Smooth muscle cell (in vitro differentiated cells): ENCODE measurements at regions not wholly inside any gene's neighbourhood (a gene's known extent, or its start where the extent isn't known, plus 50 kb on each side); places are given as distances from the start of the nearest gene placed in this dataset.

ENCODE experiments used
- DNase-seq: peaks from one replicate; lab custom pipeline; 2025; ENCODE audit not compliant: unreplicated experiment; lab: John Stamatoyannopoulos, UW
- H2AFZ ChIP-seq: fragments of 200-600 bp; sonication (generic); 2 replicates; pipeline ENCODE4 v1.6.0; 2016; ENCODE audit warnings: antibody characterized with exemption, low read depth, mild to moderate bottlenecking
- H3F3A ChIP-seq: fragments of 200-600 bp; sonication (generic); 2 replicates; pipeline ENCODE4 v1.6.0; 2017; ENCODE audit warnings: antibody characterized with exemption, low read depth
- H3K27ac ChIP-seq: fragments of 200-600 bp; sonication (generic); 2 replicates; pipeline ENCODE4 v1.5.1; 2016; ENCODE audit warnings: low read depth, mild to moderate bottlenecking
- H3K27me3 ChIP-seq: fragments of 200-600 bp; sonication (generic); 2 replicates; pipeline ENCODE4 v1.6.1; 2016; ENCODE audit warnings: low read depth, mild to moderate bottlenecking
- H3K36me3 ChIP-seq: fragments of 200-600 bp; sonication (generic); 2 replicates; pipeline ENCODE4 v1.5.1; 2016; ENCODE audit warnings: low read depth
- H3K4me1 ChIP-seq: fragments of 200-600 bp; sonication (generic); 2 replicates; pipeline ENCODE4 v1.5.1; 2016; ENCODE audit warnings: low read depth
- H3K4me2 ChIP-seq: fragments of 200-600 bp; sonication (generic); 2 replicates; pipeline ENCODE4 v1.6.0; 2016; ENCODE audit warnings: mild to moderate bottlenecking
- H3K4me3 ChIP-seq: fragments of 200-600 bp; sonication (generic); 2 replicates; pipeline ENCODE4 v1.5.1; 2016; ENCODE audit warnings: mild to moderate bottlenecking
- H3K79me2 ChIP-seq: fragments of 200-600 bp; sonication (generic); 2 replicates; pipeline ENCODE4 v1.6.0; 2016; ENCODE audit warnings: low read depth, mild to moderate bottlenecking
- H3K9ac ChIP-seq: fragments of 200-600 bp; sonication (generic); 2 replicates; pipeline ENCODE4 v1.6.0; 2016; ENCODE audit warnings: low read depth
- H3K9me3 ChIP-seq: fragments of 200-600 bp; sonication (generic); replicated peaks from 2 replicates; pipeline ENCODE4 v1.5.1; 2016; ENCODE audit warnings: low read depth
- H4K20me1 ChIP-seq: fragments of 200-600 bp; sonication (generic); 2 replicates; pipeline ENCODE4 v1.6.0; 2016; ENCODE audit warnings: low read depth
- CTCF ChIP-seq: fragments of 200-600 bp; sonication (generic); IDR thresholded peaks from 2 replicates; pipeline ENCODE4 v1.5.1; 2017; ENCODE audit warnings: borderline replicate concordance, mild to moderate bottlenecking, antibody characterized with exemption; ENCODE audit not compliant: insufficient read depth, poor library complexity, severe bottlenecking
- WGBS: methylation state at CpG from one replicate; pipeline ENCODE4 v1.1.7; 2016; ENCODE audit warnings: low lambda C conversion rate; 5-methylcytosine and 5-hydroxymethylcytosine counted together

GRCh38 chr17:12222392-12222791 is 201.7 kb downstream of the MAP2K4 start:
- DNase-seq: no peak
- no peaks in the 10 kb centered on the region for H3K79me2 ChIP-seq
- no peak overlapping the region for H2AFZ ChIP-seq
- no peaks in the 10 kb centered on the region for H3K9me3 ChIP-seq
- WGBS: 84% methylated on average over 4 of the region's 4 CpGs
- H3K36me3 ChIP-seq: no peaks in the 10 kb centered on the region
- H3K4me2 ChIP-seq: no peak overlapping the region
- H3K9ac ChIP-seq: no peak overlapping the region
- no peak overlapping the region for H3K27ac ChIP-seq
- no peak overlapping the region for H3K4me3 ChIP-seq
- H3F3A ChIP-seq: no peaks in the 10 kb centered on the region
- TF ChIP-seq CTCF: no peak
- no peaks in the 10 kb centered on the region for H3K4me1 ChIP-seq
- peaks cover 11% of the 10 kb centered on the region for H3K27me3 ChIP-seq
- no peaks in the 10 kb centered on the region for H4K20me1 ChIP-seq

- Histone ChIP-seq H3F3A (no peaks in the 10 kb centered on the region), H3K27me3 (peaks cover 3% of the 10 kb centered on the region), H3K4me3 (no peak overlapping the region), H3K4me2 (peak overlapping the region; percentile 35), H3K9ac (no peak overlapping the region), H4K20me1 (no peaks in the 10 kb centered on the region), H3K4me1 (no peaks in the 10 kb centered on the region), H3K27ac (peak overlapping the region; percentile 2), H3K79me2 (no peaks in the 10 kb centered on the region), H3K36me3 (no peaks in the 10 kb centered on the region), H3K9me3 (no peaks in the 10 kb centered on the region), H2AFZ (peak overlapping the region; percentile 11)
- WGBS: 49% methylated on average over 7 of the region's 7 CpGs
- TF ChIP-seq CTCF: no peak
- DNase-seq: no peak
Observed at GRCh38 chr17:12227547-12227946, 206.9 kb downstream of the MAP2K4 start.

DNA sequence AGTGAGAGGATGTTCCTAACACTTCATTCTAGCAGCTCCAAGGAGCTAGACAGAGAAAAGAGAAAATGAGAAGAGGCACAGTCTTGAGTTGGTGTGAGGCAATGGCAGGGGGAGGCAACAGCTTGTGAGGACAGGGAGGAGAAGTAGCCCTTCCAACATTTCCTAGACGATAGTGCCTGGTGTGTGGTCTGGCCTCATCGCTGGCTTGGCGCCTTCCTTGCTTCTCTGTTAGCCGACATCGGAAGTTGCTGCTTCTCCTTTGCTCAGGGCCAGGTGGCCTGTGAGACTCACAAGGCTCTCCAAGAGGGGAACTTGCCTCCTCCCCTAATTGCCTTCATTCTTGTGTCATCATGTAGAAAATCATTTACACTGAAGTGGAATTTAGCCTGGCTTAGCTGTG is 208.7 kb downstream of the MAP2K4 start:
- Histone ChIP-seq H3K27me3 (no peaks in the 10 kb centered on the region), H3K9ac (no peak overlapping the region), H3K4me2 (no peak overlapping the region), H3K9me3 (no peaks in the 10 kb centered on the region), H2AFZ (no peak overlapping the region), H3K36me3 (no peaks in the 10 kb centered on the region), H3K4me1 (no peaks in the 10 kb centered on the region), H4K20me1 (no peaks in the 10 kb centered on the region), H3K79me2 (no peaks in the 10 kb centered on the region), H3K4me3 (no peak overlapping the region), H3K27ac (no peak overlapping the region), H3F3A (no peaks in the 10 kb centered on the region)
- TF ChIP-seq CTCF: no peak
- 94% methylated on average over 5 of the region's 5 CpGs for WGBS
- no peak for DNase-seq

DNA sequence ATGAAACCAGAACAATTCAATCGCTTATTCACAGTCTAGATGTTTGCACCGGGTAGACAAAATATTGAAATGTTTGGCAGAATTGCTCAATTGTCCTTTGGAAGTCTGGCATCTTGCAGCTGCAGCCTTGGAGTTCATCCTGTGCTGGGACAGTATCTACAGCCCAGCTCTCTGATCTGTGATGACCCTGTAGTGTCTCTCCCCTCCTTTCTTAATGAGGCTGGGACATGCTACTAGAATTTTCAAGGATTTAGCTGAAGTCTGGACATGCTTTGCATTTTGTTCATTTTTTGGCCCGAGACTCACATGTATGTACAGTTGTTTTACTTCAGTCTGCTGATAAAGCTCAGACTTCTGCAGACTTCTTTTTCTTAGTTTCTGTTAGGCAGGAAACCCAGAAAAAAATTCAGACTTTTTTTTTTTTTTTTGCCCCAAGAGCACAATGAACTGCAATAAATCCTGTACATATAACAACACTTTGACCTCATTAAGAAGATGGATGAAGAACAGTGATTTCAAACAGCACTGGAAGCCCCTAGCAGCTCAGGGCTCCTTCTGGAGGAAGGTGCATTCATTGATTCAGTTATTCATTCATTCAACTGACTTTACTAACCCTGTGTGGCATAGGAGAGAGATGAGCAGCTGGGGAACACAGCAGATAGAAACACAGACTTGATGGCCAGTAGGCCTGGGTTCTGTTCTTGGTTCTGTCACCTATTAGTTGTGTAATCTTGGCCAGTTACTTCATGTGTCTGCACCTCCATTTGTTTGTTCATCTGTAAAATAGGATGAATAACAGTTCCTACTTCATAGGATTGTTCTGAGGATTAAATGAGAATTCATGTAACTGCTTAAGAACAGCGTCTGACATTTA is 210.0 kb downstream of the MAP2K4 start:
- Histone ChIP-seq H2AFZ (peak overlapping the region; percentile 20), H3K4me1 (no peaks in the 10 kb centered on the region), H3F3A (no peaks in the 10 kb centered on the region), H3K4me3 (no peak overlapping the region), H3K27ac (peak overlapping the region; percentile 28), H3K79me2 (no peaks in the 10 kb centered on the region), H3K36me3 (no peaks in the 10 kb centered on the region), H4K20me1 (no peaks in the 10 kb centered on the region), H3K9ac (no peak overlapping the region), H3K9me3 (no peaks in the 10 kb centered on the region), H3K27me3 (no peaks in the 10 kb centered on the region), H3K4me2 (peak overlapping the region; percentile 24)
- 66% methylated on average over 4 of the region's 4 CpGs for WGBS
- no peak for DNase-seq
- TF ChIP-seq CTCF: no peak
